Lower leg skin (tissue), 3 donors: ENCODE measurements at regions not wholly inside any gene's neighbourhood (a gene's known extent, or its start where the extent isn't known, plus 50 kb on each side); places are given as distances from the start of the nearest gene placed in this dataset.

Experiments used
- CTCF ChIP-seq, 3 donors: fragments of 450-650 bp; IDR thresholded peaks; one replicate each; pipeline ENCODE4 v1.5.1; 2016; ENCODE audit warnings: antibody characterized with exemption in 3 of 3, mild to moderate bottlenecking in 3 of 3, moderate library complexity in 2 of 3
- POLR2A ChIP-seq, 2 donors: fragments of 450-650 bp; IDR thresholded peaks; one replicate each; pipeline ENCODE4 v1.6.1; 2016 to 2017; ENCODE audit warnings: antibody characterized with exemption in 2 of 2, mild to moderate bottlenecking in 1 of 2, moderate library complexity in 1 of 2

GRCh38 chr9:118650417-118650816, 718.8 kb downstream of the BRINP1 start:
- TF ChIP-seq POLR2A (IDR thresholded peaks at IDR 0.05): no peak
- no peak for TF ChIP-seq CTCF (IDR thresholded peaks at IDR 0.05)
